AG10803 (cell line): ENCODE measurements at regions not wholly inside any gene's neighbourhood (a gene's known extent, or its start where the extent isn't known, plus 50 kb on each side); places are given as distances from the start of the nearest gene placed in this dataset.

Source experiments
- DNase-seq: peaks from one replicate; pipeline ENCODE4 v3.0.0; 2010; ENCODE audit warnings: low read depth
- H3K4me3 ChIP-seq: 2 replicates; pipeline ENCODE4 v1.5.1; 2011; ENCODE audit warnings: mild to moderate bottlenecking, low read length, control low read depth
- TF ChIP-seq, protein P1 (sequence below): conservative IDR thresholded peaks from 2 replicates; pipeline ENCODE4 v1.5.1; 2011; ENCODE audit warnings: mild to moderate bottlenecking, low read length, control low read depth, inconsistent platforms

- DNase-seq = no peak
- H3K4me3 ChIP-seq = no peak overlapping the region
- TF ChIP-seq, protein P1, sequence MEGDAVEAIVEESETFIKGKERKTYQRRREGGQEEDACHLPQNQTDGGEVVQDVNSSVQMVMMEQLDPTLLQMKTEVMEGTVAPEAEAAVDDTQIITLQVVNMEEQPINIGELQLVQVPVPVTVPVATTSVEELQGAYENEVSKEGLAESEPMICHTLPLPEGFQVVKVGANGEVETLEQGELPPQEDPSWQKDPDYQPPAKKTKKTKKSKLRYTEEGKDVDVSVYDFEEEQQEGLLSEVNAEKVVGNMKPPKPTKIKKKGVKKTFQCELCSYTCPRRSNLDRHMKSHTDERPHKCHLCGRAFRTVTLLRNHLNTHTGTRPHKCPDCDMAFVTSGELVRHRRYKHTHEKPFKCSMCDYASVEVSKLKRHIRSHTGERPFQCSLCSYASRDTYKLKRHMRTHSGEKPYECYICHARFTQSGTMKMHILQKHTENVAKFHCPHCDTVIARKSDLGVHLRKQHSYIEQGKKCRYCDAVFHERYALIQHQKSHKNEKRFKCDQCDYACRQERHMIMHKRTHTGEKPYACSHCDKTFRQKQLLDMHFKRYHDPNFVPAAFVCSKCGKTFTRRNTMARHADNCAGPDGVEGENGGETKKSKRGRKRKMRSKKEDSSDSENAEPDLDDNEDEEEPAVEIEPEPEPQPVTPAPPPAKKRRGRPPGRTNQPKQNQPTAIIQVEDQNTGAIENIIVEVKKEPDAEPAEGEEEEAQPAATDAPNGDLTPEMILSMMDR = no peak
These were observed 340.8 kb downstream of the PPP1R2C start for GRCh38 chrX:42437211-42437610.

- DNase-seq = no peak
- H3K4me3 ChIP-seq = no peak overlapping the region
- TF ChIP-seq, protein P1 = no peak
These were observed 343.4 kb downstream of the PPP1R2C start for GRCh38 chrX:42434458-42435166.

- DNase-seq = no peak
- no peak overlapping the region for H3K4me3 ChIP-seq
- TF ChIP-seq, protein P1 = no peak
These were observed 345.4 kb downstream of the PPP1R2C start for GRCh38 chrX:42432552-42432951.

DNA sequence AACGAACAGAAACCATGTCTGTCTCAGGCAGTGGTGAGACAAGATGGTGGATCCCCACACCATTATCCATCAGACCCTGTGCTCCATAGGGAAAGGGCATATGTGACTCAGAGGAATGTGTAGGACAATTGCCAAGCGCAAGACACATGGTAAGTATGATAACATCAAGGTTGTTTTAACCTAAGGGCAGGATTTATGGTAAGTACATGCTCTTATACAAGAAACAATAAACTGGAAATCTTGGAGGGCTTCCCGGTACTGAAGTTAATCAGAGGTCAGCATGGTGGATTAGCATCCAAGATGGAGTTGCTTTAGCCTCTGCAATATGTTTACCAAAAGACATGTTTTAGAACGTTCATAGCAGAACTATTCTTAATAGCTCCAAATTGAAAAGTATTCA lies 355.0 kb downstream of the PPP1R2C start:
- TF ChIP-seq, protein P1 = no peak
- no peak for DNase-seq
- H3K4me3 ChIP-seq = no peak overlapping the region

GRCh38 chrX:42420426-42420825 lies 357.5 kb downstream of the PPP1R2C start:
- DNase-seq = no peak

DNA sequence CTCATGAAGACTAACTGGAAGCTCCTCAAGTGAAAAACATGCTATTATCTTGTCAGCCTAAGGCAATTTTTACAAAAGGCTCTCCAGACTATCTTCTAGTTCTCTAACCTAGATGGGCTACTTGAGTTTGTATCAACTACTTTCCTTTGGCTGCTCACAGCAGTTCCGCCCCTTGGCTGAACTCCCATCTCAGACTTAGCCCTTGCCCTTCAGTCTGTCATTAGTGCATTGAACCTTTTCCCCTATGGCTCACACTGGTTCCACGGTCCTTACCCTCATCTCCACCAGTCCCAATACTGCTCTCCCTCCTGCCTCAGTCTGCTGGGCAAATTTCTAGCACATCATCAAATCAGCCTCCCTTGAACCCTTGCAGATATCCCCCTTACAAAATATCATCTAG lies 362.3 kb downstream of the PPP1R2C start:
- TF ChIP-seq, protein P1 = no peak
- no peak for DNase-seq
- no peak overlapping the region for H3K4me3 ChIP-seq

More at GRCh38 chrX:42420426-42420825, 357.5 kb downstream of the PPP1R2C start:
- no peak overlapping the region for H3K4me3 ChIP-seq
- TF ChIP-seq, protein P1 = no peak

DNA sequence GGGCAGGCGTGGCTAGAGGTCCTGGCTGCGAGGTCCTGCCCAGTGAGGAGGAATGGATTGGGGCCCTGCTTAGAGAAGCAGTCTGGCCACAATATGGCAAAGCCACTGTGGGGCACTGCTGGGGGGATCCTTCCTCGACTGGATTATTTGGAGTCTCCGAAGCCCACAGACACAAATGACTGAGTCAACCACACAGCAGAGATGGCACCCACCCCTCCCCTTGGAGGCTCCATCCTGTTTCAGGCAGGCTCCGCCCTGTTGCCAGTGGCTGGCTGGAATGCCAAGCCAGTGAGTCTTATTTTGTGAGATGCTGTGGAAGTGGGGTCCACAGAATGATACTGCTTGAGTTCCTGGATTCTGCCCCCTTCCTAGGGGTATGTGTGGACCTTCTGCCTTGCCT lies 363.9 kb downstream of the PPP1R2C start:
- TF ChIP-seq, protein P1 = no peak
- no peak for DNase-seq
- H3K4me3 ChIP-seq = no peak overlapping the region
